ENCODE measurements at regions not wholly inside any gene's neighbourhood (a gene's known extent, or its start where the extent isn't known, plus 50 kb on each side); places are given as distances from the start of the nearest gene placed in this dataset.

DNA sequence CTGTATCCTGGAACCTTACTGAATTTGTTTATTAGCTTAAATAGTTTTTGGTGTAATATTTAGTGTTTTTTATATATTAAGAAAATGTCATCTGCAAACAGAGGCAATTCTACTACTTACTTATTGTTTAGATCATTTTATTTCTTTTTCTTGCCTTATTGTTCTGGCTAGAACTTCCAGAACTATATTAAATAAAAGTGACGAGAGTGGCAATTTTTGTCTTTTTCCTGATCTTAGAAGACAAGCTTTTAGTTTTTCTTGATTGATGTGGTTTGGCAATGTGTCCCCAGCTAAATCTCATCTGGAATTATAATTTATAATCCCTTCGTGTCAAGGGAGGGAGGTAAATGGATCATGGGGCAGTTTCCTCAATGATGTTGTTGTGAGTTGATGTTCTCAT, 857.8 kb downstream of the SLC6A15 start:
- Histone ChIP-seq H3K27me3 (ENCODE audit: control insufficient read depth in 1 of 2, insufficient read depth in 2 of 2, low read length in 2 of 2) (no peaks in the 10 kb centered on the region), H3K4me3 (ENCODE audit: low read length) (no peak overlapping the region), H3K9me3 (ENCODE audit: control insufficient read depth in 1 of 2, insufficient read depth in 1 of 2, low read length in 2 of 2) (no peaks in the 10 kb centered on the region), H3K4me1 (ENCODE audit: insufficient read depth, low read length) (no peaks in the 10 kb centered on the region), H3K27ac (ENCODE audit: low read depth in 1 of 2, low read length in 2 of 2) (no peak overlapping the region), H3K36me3 (ENCODE audit: insufficient read depth, low read length) (no peaks in the 10 kb centered on the region)
- no peak for DNase-seq
- intact Hi-C loops (cut with DNase I, micrococcal nuclease) = no loop called here
- ChIA-PET POLR2A (no interaction called here), CTCF (no interaction called here)
- no peak overlapping the region for H3K27ac Mint-ChIP-seq
- TF ChIP-seq, protein P1, sequence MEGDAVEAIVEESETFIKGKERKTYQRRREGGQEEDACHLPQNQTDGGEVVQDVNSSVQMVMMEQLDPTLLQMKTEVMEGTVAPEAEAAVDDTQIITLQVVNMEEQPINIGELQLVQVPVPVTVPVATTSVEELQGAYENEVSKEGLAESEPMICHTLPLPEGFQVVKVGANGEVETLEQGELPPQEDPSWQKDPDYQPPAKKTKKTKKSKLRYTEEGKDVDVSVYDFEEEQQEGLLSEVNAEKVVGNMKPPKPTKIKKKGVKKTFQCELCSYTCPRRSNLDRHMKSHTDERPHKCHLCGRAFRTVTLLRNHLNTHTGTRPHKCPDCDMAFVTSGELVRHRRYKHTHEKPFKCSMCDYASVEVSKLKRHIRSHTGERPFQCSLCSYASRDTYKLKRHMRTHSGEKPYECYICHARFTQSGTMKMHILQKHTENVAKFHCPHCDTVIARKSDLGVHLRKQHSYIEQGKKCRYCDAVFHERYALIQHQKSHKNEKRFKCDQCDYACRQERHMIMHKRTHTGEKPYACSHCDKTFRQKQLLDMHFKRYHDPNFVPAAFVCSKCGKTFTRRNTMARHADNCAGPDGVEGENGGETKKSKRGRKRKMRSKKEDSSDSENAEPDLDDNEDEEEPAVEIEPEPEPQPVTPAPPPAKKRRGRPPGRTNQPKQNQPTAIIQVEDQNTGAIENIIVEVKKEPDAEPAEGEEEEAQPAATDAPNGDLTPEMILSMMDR (IDR thresholded peaks at IDR 0.05) = no peak
- ATAC-seq (ENCODE audit: poor library complexity) = no peak
- H3K4me1 Mint-ChIP-seq (ENCODE audit: low read depth) = no peaks in the 10 kb centered on the region
- H3K9me3 Mint-ChIP-seq = peaks cover 5% of the 10 kb centered on the region
- H3K4me3 Mint-ChIP-seq = no peak overlapping the region
- H3K36me3 Mint-ChIP-seq (ENCODE audit: low read depth) = no peaks in the 10 kb centered on the region
- no peaks in the 10 kb centered on the region for H3K27me3 Mint-ChIP-seq

DNA sequence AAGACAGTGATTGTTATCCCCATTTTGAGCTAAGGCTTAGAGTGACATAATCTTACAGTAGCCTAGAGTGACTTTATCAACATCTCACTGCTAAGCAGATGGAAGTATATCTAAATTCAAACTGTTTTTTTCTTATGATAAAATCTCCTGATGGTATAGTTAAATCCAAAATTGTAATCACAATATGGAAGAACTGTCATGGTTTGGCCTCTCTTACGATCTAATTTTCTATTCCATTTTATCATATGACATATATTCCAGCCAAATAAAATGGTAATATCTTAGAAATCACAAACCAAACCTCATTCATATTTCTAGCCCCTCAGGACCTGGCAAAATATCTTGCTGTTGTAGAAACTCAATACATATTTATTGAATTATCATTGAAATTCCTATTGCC, 864.7 kb downstream of the SLC6A15 start:
- H3K9me3 ChIP-seq (ENCODE audit: control insufficient read depth in 1 of 2, insufficient read depth in 1 of 2, low read length in 2 of 2) = peaks cover 0 to 8% of the 10 kb centered on the region in 2 experiments
- H3K27ac ChIP-seq (ENCODE audit: low read depth in 1 of 2, low read length in 2 of 2) = no peak overlapping the region
- H3K36me3 Mint-ChIP-seq (ENCODE audit: low read depth) = no peaks in the 10 kb centered on the region
- no peaks in the 10 kb centered on the region for H3K9me3 Mint-ChIP-seq
- no peak overlapping the region for H3K4me3 ChIP-seq (ENCODE audit: low read length)
- H3K4me3 Mint-ChIP-seq = no peak overlapping the region
- no peak overlapping the region for H3K27ac Mint-ChIP-seq
- H3K4me1 ChIP-seq (ENCODE audit: insufficient read depth, low read length) = no peaks in the 10 kb centered on the region
- no peaks in the 10 kb centered on the region for H3K36me3 ChIP-seq (ENCODE audit: insufficient read depth, low read length)
- H3K4me1 Mint-ChIP-seq (ENCODE audit: low read depth) = no peaks in the 10 kb centered on the region
- no peak for DNase-seq
- H3K27me3 ChIP-seq (ENCODE audit: control insufficient read depth in 1 of 2, insufficient read depth in 2 of 2, low read length in 2 of 2) = no peaks in the 10 kb centered on the region
- POLR2A ChIA-PET = no interaction called here
- TF ChIP-seq, protein P1 (IDR thresholded peaks at IDR 0.05) = no peak
- intact Hi-C loops (cut with DNase I, micrococcal nuclease) = no loop called here
- no peaks in the 10 kb centered on the region for H3K27me3 Mint-ChIP-seq
- no peak for ATAC-seq (ENCODE audit: poor library complexity)
- CTCF ChIA-PET = no interaction called here

DNA sequence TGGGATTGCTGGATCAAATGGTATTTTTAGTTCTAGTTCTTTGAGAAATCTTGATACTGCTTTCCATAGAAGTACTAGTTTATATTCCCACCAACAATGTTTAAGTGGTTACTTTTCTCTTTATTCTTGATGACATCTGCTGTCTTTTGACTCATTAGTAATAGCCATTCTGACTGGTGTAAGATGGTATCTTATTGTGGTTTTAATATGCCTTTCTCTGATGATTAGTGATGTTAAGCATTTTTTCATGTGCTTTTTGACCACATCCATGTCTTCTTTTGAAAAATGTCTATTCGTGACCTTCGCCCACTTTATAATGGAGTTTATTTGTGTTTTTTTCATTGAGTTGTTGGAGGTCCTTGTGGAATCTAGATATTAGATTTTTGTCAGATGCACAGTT, 865.7 kb downstream of the SLC6A15 start:
- Histone ChIP-seq H3K4me1 (ENCODE audit: insufficient read depth, low read length) (no peaks in the 10 kb centered on the region), H3K9me3 (ENCODE audit: control insufficient read depth in 1 of 2, insufficient read depth in 1 of 2, low read length in 2 of 2) (peaks cover 0 to 10% of the 10 kb centered on the region in 2 experiments), H3K4me3 (ENCODE audit: low read length) (no peak overlapping the region), H3K27me3 (ENCODE audit: control insufficient read depth in 1 of 2, insufficient read depth in 2 of 2, low read length in 2 of 2) (no peaks in the 10 kb centered on the region), H3K27ac (ENCODE audit: low read depth in 1 of 2, low read length in 2 of 2) (no peak overlapping the region), H3K36me3 (ENCODE audit: insufficient read depth, low read length) (no peaks in the 10 kb centered on the region)
- POLR2A ChIA-PET = no interaction called here
- CTCF ChIA-PET = no interaction called here
- Mint-ChIP-seq H3K9me3 (no peaks in the 10 kb centered on the region), H3K4me3 (no peak overlapping the region), H3K36me3 (ENCODE audit: low read depth) (no peaks in the 10 kb centered on the region), H3K4me1 (ENCODE audit: low read depth) (no peaks in the 10 kb centered on the region), H3K27ac (no peak overlapping the region), H3K27me3 (no peaks in the 10 kb centered on the region)
- ATAC-seq (ENCODE audit: poor library complexity) = no peak
- TF ChIP-seq, protein P1 (IDR thresholded peaks at IDR 0.05) = no peak
- intact Hi-C loops (cut with DNase I, micrococcal nuclease) = no loop called here
- no peak for DNase-seq

Data from CD4-positive, alpha-beta T cell (primary cell).